ENCODE measurements at regions not wholly inside any gene's neighbourhood (a gene's known extent, or its start where the extent isn't known, plus 50 kb on each side); places are given as distances from the start of the nearest gene placed in this dataset.

DNA sequence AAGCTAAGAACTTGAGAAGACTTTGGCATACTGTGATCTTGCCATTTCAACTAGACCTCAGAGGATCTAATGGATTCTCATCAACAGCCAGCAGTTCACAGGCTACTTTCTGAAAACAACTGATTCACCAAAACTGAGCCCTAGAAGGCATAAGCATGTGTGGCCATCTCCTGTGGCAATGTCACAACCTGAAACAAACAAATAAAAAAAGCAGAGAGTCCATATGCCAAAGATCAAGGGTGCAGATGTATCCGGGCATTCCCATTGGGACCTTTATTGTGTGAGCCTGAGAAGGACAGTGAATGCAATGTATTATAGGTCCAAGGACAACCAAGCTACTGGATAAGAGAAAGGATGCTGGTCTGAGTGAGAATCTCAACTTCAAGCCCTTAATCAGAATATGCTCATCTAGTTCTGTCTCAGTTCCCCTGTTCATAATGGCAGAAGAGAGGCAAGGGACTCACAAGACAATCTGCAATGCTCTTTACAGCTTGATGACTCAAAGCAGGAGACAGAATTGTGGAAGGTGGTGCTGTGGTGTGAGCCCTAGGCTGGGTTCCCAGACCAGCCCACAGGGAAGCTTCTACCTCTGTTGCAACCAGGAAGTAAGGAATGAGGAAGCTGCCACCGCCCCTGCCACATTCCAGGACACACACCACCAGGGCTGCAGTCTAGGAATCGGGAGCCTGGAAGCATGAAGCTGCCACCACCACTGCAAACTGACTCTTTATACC lies 133.7 kb downstream of the RAP2A start (continued):
- no peak for TF ChIP-seq SIN3A (IDR thresholded peaks at IDR 0.05; ENCODE audit: borderline replicate concordance, low read depth, low read length)
- no peak for TF ChIP-seq FOSL2 (IDR thresholded peaks at IDR 0.05; ENCODE audit: borderline replicate concordance, low read depth)
- no peak for TF ChIP-seq RAD21 (IDR thresholded peaks at IDR 0.05; ENCODE audit: low read length)
- TF ChIP-seq RXRA (IDR thresholded peaks at IDR 0.05; ENCODE audit: borderline replicate concordance, low read depth), result no peak
- TF ChIP-seq TCF12 (IDR thresholded peaks at IDR 0.05), result no peak
- TF ChIP-seq ELF1 (IDR thresholded peaks at IDR 0.05), result no peak
- no peak for TF ChIP-seq TAF1 (IDR thresholded peaks at IDR 0.05; ENCODE audit: borderline replicate concordance, low read depth, low read length)
- TF ChIP-seq FOXJ3 (CRISPR knock-in tag; IDR thresholded peaks at IDR 0.05), result no peak
- TF ChIP-seq RFX5 (IDR thresholded peaks at IDR 0.05; ENCODE audit: low read length), result no peak
- TF ChIP-seq, protein P1, sequence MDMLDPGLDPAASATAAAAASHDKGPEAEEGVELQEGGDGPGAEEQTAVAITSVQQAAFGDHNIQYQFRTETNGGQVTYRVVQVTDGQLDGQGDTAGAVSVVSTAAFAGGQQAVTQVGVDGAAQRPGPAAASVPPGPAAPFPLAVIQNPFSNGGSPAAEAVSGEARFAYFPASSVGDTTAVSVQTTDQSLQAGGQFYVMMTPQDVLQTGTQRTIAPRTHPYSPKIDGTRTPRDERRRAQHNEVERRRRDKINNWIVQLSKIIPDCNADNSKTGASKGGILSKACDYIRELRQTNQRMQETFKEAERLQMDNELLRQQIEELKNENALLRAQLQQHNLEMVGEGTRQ (IDR thresholded peaks at IDR 0.05; ENCODE audit: borderline replicate concordance, low read depth, low read length), result no peak
- TF ChIP-seq, protein P2, sequence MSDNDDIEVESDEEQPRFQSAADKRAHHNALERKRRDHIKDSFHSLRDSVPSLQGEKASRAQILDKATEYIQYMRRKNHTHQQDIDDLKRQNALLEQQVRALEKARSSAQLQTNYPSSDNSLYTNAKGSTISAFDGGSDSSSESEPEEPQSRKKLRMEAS (IDR thresholded peaks at IDR 0.05; ENCODE audit: low read depth), result no peak

DNA sequence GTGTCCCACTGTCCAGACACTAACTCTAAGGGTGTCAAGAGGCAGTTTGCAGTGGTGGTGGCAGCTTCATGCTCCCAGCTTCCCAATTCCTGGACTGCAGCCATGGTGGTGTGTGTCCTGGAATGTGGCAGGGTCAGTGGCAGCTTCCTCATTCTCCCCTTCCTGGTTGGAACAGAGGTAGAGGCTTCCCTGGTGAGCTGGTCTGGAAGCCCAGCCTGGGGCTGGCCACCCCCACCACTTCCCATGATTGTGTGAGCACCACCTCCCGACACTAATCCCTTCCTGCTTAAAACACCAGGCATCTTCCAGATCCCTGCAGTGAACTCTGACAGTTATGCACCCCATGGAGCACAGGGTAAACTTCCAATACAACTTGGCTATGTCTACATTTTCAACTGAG lies 134.9 kb downstream of the RAP2A start:
- CTCF ChIA-PET, result interaction anchor here (0.6 to 1.3 kb wide), 2 partner anchors 22 to 1009 kb away, joined by 3 read pairs; no protein-coding TSS in a partner anchor
- WGBS (ENCODE audit: low lambda C conversion rate), result 50% methylated on average over 1 of the region's 1 CpG

More for the DNA sequence above, 134.9 kb downstream of the RAP2A start:
- Histone ChIP-seq H3K4me3 (ENCODE audit: low read depth in 2 of 2, low read length in 1 of 2) (no peak overlapping the region), H3K9me2 (no peaks in the 10 kb centered on the region), H3K9me3 (no peaks in the 10 kb centered on the region), H4K20me1 (ENCODE audit: insufficient read depth) (no peaks in the 10 kb centered on the region), H2AFZ (ENCODE audit: low read depth) (no peak overlapping the region), H3F3A (replicated peaks; ENCODE audit: insufficient read depth) (no peaks in the 10 kb centered on the region), H3K9ac (no peak overlapping the region), H3K79me2 (ENCODE audit: insufficient read depth) (no peaks in the 10 kb centered on the region), H3K4me1 (ENCODE audit: control insufficient read depth in 1 of 2, insufficient read depth in 2 of 2, low read depth in 1 of 2, low read length in 1 of 2) (peaks cover 0 to 6% of the 10 kb centered on the region in 2 experiments; a peak in 2 of 4 replicates), H3K27me3 (ENCODE audit: insufficient read depth) (peaks cover 5% of the 10 kb centered on the region; the same call in 1 of the 2 replicates), H3K4me2 (no peak overlapping the region), H3K27ac (ENCODE audit: low read depth in 2 of 2, low read length in 1 of 2) (no peak overlapping the region), H3K36me3 (replicated peaks in 1 of 2; ENCODE audit: control insufficient read depth in 1 of 2, insufficient read depth in 2 of 2, low read length in 1 of 2) (no peaks in the 10 kb centered on the region)
- no peak for DNase-seq
- POLR2A ChIA-PET, result no interaction called here
- no peak for TF ChIP-seq GABPA (IDR thresholded peaks at IDR 0.05; ENCODE audit: low read depth)
- TF ChIP-seq, protein P3, sequence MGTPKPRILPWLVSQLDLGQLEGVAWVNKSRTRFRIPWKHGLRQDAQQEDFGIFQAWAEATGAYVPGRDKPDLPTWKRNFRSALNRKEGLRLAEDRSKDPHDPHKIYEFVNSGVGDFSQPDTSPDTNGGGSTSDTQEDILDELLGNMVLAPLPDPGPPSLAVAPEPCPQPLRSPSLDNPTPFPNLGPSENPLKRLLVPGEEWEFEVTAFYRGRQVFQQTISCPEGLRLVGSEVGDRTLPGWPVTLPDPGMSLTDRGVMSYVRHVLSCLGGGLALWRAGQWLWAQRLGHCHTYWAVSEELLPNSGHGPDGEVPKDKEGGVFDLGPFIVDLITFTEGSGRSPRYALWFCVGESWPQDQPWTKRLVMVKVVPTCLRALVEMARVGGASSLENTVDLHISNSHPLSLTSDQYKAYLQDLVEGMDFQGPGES (IDR thresholded peaks at IDR 0.05; ENCODE audit: low read depth, low read length), result no peak
- TF ChIP-seq, protein P4, sequence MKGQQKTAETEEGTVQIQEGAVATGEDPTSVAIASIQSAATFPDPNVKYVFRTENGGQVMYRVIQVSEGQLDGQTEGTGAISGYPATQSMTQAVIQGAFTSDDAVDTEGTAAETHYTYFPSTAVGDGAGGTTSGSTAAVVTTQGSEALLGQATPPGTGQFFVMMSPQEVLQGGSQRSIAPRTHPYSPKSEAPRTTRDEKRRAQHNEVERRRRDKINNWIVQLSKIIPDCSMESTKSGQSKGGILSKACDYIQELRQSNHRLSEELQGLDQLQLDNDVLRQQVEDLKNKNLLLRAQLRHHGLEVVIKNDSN (IDR thresholded peaks at IDR 0.05; ENCODE audit: borderline replicate concordance, low read depth), result no peak
- TF ChIP-seq YY1 (IDR thresholded peaks at IDR 0.05; ENCODE audit: low read depth), result no peak
- no peak for TF ChIP-seq JUND (IDR thresholded peaks at IDR 0.05)
- TF ChIP-seq TCF12 (IDR thresholded peaks at IDR 0.05), result no peak
- TF ChIP-seq SMC3 (IDR thresholded peaks at IDR 0.05; ENCODE audit: low read depth, low read length), result no peak
- TF ChIP-seq MEF2A (IDR thresholded peaks at IDR 0.05; ENCODE audit: borderline replicate concordance, low read depth), result no peak
- no peak for TF ChIP-seq POLR2AphosphoS5 (IDR thresholded peaks at IDR 0.05; ENCODE audit: low read depth, low read length)
- TF ChIP-seq, protein P5, sequence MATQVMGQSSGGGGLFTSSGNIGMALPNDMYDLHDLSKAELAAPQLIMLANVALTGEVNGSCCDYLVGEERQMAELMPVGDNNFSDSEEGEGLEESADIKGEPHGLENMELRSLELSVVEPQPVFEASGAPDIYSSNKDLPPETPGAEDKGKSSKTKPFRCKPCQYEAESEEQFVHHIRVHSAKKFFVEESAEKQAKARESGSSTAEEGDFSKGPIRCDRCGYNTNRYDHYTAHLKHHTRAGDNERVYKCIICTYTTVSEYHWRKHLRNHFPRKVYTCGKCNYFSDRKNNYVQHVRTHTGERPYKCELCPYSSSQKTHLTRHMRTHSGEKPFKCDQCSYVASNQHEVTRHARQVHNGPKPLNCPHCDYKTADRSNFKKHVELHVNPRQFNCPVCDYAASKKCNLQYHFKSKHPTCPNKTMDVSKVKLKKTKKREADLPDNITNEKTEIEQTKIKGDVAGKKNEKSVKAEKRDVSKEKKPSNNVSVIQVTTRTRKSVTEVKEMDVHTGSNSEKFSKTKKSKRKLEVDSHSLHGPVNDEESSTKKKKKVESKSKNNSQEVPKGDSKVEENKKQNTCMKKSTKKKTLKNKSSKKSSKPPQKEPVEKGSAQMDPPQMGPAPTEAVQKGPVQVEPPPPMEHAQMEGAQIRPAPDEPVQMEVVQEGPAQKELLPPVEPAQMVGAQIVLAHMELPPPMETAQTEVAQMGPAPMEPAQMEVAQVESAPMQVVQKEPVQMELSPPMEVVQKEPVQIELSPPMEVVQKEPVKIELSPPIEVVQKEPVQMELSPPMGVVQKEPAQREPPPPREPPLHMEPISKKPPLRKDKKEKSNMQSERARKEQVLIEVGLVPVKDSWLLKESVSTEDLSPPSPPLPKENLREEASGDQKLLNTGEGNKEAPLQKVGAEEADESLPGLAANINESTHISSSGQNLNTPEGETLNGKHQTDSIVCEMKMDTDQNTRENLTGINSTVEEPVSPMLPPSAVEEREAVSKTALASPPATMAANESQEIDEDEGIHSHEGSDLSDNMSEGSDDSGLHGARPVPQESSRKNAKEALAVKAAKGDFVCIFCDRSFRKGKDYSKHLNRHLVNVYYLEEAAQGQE (IDR thresholded peaks at IDR 0.05; ENCODE audit: low read depth, low read length), result no peak
- TF ChIP-seq CHD2 (IDR thresholded peaks at IDR 0.05; ENCODE audit: low read length, partially characterized antibody), result no peak
- TF ChIP-seq, protein P6, sequence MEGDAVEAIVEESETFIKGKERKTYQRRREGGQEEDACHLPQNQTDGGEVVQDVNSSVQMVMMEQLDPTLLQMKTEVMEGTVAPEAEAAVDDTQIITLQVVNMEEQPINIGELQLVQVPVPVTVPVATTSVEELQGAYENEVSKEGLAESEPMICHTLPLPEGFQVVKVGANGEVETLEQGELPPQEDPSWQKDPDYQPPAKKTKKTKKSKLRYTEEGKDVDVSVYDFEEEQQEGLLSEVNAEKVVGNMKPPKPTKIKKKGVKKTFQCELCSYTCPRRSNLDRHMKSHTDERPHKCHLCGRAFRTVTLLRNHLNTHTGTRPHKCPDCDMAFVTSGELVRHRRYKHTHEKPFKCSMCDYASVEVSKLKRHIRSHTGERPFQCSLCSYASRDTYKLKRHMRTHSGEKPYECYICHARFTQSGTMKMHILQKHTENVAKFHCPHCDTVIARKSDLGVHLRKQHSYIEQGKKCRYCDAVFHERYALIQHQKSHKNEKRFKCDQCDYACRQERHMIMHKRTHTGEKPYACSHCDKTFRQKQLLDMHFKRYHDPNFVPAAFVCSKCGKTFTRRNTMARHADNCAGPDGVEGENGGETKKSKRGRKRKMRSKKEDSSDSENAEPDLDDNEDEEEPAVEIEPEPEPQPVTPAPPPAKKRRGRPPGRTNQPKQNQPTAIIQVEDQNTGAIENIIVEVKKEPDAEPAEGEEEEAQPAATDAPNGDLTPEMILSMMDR (IDR thresholded peaks at IDR 0.05), result no peak
- no peak for TF ChIP-seq EZH2phosphoT487 (IDR thresholded peaks at IDR 0.05; ENCODE audit: borderline replicate concordance, low read depth)
- TF ChIP-seq RAD21 (IDR thresholded peaks at IDR 0.05; ENCODE audit: low read length), result no peak
- no peak for TF ChIP-seq RXRA (IDR thresholded peaks at IDR 0.05; ENCODE audit: borderline replicate concordance, low read depth)
